Endothelial cell of umbilical vein (primary cell): ENCODE measurements at regions not wholly inside any gene's neighbourhood (a gene's known extent, or its start where the extent isn't known, plus 50 kb on each side); places are given as distances from the start of the nearest gene placed in this dataset.

Experiments used
- BruUV-seq: library from RNA; stranded (reverse); fragments of 400-500 nt; replicated peaks from 2 replicates; lab custom pipeline; 2021; lab: Mats Ljungman, UMichigan
- CTCF ChIA-PET: fragments of 300-600, 350-600 bp; sonication (Branson Sonifier 250); formaldehyde crosslinking; loops from one replicate; lab custom pipeline; 2021; ENCODE audit warnings: antibody characterized with exemption, inconsistent platforms; lab: Charles Lee
- POLR2A ChIA-PET: fragments of 300-600, 350-600 bp; sonication (Branson Sonifier 250); formaldehyde crosslinking; loops from one replicate; lab custom pipeline; 2021; ENCODE audit warnings: antibody characterized with exemption, inconsistent platforms; lab: Charles Lee
- DNase-seq: peaks from one replicate; pipeline ENCODE4 v3.0.0-alpha.2; 2011; ENCODE audit warnings: low read depth, low spot score
- FAIRE-seq: peaks from 2 replicates; lab custom pipeline; 2011; peaks lifted over from hg19 to GRCh38; lab: Jason Lieb, UNC
- H2AFZ ChIP-seq: 2 replicates; pipeline ENCODE4 v1.6.0; 2012; ENCODE audit warnings: low read depth, low read length, control low read depth, inconsistent platforms
- H3K27ac ChIP-seq: 2 replicates; pipeline ENCODE4 v1.5.1; 2011; ENCODE audit warnings: low read depth, mild to moderate bottlenecking, control low read depth, low read length, moderate library complexity; ENCODE audit not compliant: insufficient read depth
- H3K27me3 ChIP-seq, 2 experiments: 2 replicates each; pipeline versions ENCODE4 v1.6.0 to v1.6.1; 2011; ENCODE audit warnings: low read length in 2 of 2, mixed read lengths in 1 of 2; ENCODE audit not compliant: control insufficient read depth in 2 of 2, insufficient read depth in 2 of 2
- H3K36me3 ChIP-seq, 2 experiments: 2 replicates in 1 of 2; 3 replicates in 1 of 2; pipeline ENCODE4 v1.5.1; 2011; ENCODE audit warnings: low read length in 2 of 2, mild to moderate bottlenecking in 1 of 2, moderate library complexity in 1 of 2; ENCODE audit not compliant: control insufficient read depth in 2 of 2, insufficient read depth in 2 of 2; ENCODE audit errors: extremely low read depth in 1 of 2
- H3K4me1 ChIP-seq: 3 replicates; pipeline ENCODE4 v1.5.1; 2011; ENCODE audit warnings: mild to moderate bottlenecking, low read length; ENCODE audit not compliant: control insufficient read depth, insufficient read depth; ENCODE audit errors: extremely low read depth
- H3K4me2 ChIP-seq: 2 replicates; pipeline ENCODE4 v1.6.1; 2011; ENCODE audit warnings: low read length, control low read depth, mixed read lengths; ENCODE audit not compliant: insufficient read depth
- H3K4me3 ChIP-seq, 3 experiments: fragments of 200-600 bp in 1 of 3; sonication (generic), shearing (Covaris generic) in 1 of 3; replicated peaks in 1 of 3; 2 replicates each; pipeline ENCODE4 v1.5.1; 2011 to 2016; ENCODE audit warnings: control low read depth in 3 of 3, low read length in 3 of 3, mild to moderate bottlenecking in 2 of 3, inconsistent platforms in 1 of 3, low read depth in 1 of 3, moderate library complexity in 1 of 3; ENCODE audit not compliant: insufficient read depth in 1 of 3
- H3K79me2 ChIP-seq: 2 replicates; pipeline ENCODE4 v1.6.0; 2012; ENCODE audit warnings: low read length, inconsistent platforms; ENCODE audit not compliant: control insufficient read depth, insufficient read depth
- H3K9ac ChIP-seq: replicated peaks from 2 replicates; pipeline ENCODE3; 2011; ENCODE audit warnings: low read length, control low read depth; ENCODE audit not compliant: insufficient read depth; ENCODE audit errors: extremely low read depth
- H3K9me1 ChIP-seq: replicated peaks from 3 replicates; pipeline ENCODE4 v1.6.0; 2011; ENCODE audit warnings: mild to moderate bottlenecking, low read length; ENCODE audit not compliant: control insufficient read depth, insufficient read depth; ENCODE audit errors: extremely low read depth
- H3K9me3 ChIP-seq: replicated peaks from 2 replicates; pipeline ENCODE4 v1.5.1; 2012; ENCODE audit warnings: low read length, inconsistent platforms; ENCODE audit not compliant: control insufficient read depth, insufficient read depth
- H4K20me1 ChIP-seq: replicated peaks from 2 replicates; pipeline ENCODE3; 2011; ENCODE audit warnings: mild to moderate bottlenecking, low read length; ENCODE audit not compliant: control insufficient read depth, insufficient read depth; ENCODE audit errors: extremely low read depth
- EZH2 ChIP-seq: IDR thresholded peaks from 2 replicates; pipeline ENCODE4 v1.6.1; 2012; ENCODE audit warnings: borderline replicate concordance, low read depth, mild to moderate bottlenecking, moderate library complexity, low read length, inconsistent platforms; ENCODE audit not compliant: severe bottlenecking
- FOS ChIP-seq: IDR thresholded peaks from 2 replicates; pipeline ENCODE4 v1.6.1; 2011; ENCODE audit warnings: mild to moderate bottlenecking, low read length, moderate library complexity, borderline replicate concordance; ENCODE audit not compliant: insufficient read depth
- GATA2 ChIP-seq: IDR thresholded peaks from 2 replicates; pipeline ENCODE4 v1.7.0; 2011; ENCODE audit warnings: low read depth, mild to moderate bottlenecking, moderate library complexity, mixed read lengths, low read length; ENCODE audit not compliant: insufficient read length, insufficient read depth
- JUN ChIP-seq: IDR thresholded peaks from 2 replicates; pipeline ENCODE4 v1.6.1; 2011; ENCODE audit warnings: borderline replicate concordance, low read depth; ENCODE audit not compliant: insufficient read length, insufficient read depth
- MYC ChIP-seq: IDR thresholded peaks from one replicate; pipeline ENCODE4 v1.6.1; 2011; ENCODE audit warnings: mild to moderate bottlenecking, low read depth, low read length
- POLR2A ChIP-seq: IDR thresholded peaks from 2 replicates; pipeline ENCODE4 v1.6.1; 2012; ENCODE audit warnings: low read depth, mild to moderate bottlenecking, control low read depth, low read length
- POLR2AphosphoS5 ChIP-seq: IDR thresholded peaks from 2 replicates; pipeline ENCODE4 v1.6.1; 2012; ENCODE audit warnings: low read depth, mild to moderate bottlenecking, control low read depth, low read length, moderate library complexity; ENCODE audit not compliant: insufficient read depth
- dilution Hi-C: fragments of 300-500 bp; cut with MboI; formaldehyde crosslinking; loops from one replicate; pipeline ENCODE4 v1.15.0; 2019; ENCODE audit warnings: low sequenced_read_pairs; ENCODE audit not compliant: extremely low pct_ligation_motif_present
- intact Hi-C: fragments of 100-400 bp; cut with micrococcal nuclease; formaldehyde crosslinking; loops from one replicate; pipeline ENCODE4 v1.10.0; 2022
- TF ChIP-seq, protein P1 (sequence below), 2 donors: IDR thresholded peaks; 1 replicate in 1 of 2; 2 replicates in 1 of 2; pipeline ENCODE4 v1.5.1; 2011; ENCODE audit warnings: low read length in 2 of 2, mild to moderate bottlenecking in 2 of 2, moderate library complexity in 2 of 2, control low read depth in 1 of 2, inconsistent platforms in 1 of 2, low read depth in 1 of 2; ENCODE audit not compliant: insufficient read depth in 1 of 2; ENCODE audit errors: extremely low read depth in 1 of 2
- TF ChIP-seq, protein P2 (sequence below): IDR thresholded peaks from 2 replicates; pipeline ENCODE4 v1.6.1; 2011; ENCODE audit not compliant: insufficient read depth, insufficient read length

DNA sequence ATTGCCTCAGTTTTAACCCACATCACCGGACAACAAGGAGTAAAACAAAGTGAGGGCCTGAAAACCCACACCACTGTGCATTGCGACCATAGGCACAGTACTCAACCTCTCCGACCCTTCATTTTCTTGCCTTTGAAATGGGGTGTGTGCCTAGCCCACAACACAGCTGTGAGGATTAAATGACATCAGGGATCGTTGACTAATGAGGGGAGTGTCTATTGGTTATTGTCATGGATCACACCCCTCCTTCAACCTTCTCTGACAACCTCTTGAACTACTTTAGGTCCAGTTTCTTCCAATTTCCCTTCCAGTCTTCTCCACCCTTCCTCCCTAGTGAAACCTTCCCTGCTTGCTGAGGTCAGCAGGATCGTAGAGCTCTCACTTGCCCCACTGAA lies 89.5 kb downstream of the HES1 start:
- no peaks in the 10 kb centered on the region for H3K9me3 ChIP-seq
- POLR2A ChIA-PET = no interaction called here
- no TSS peak for BruUV-seq
- H3K4me1 ChIP-seq = no peaks in the 10 kb centered on the region
- no peaks in the 10 kb centered on the region for H4K20me1 ChIP-seq
- no peak overlapping the region for H3K4me3 ChIP-seq
- no peak overlapping the region for H3K27ac ChIP-seq
- CTCF ChIA-PET = no interaction called here
- H3K9me1 ChIP-seq = no peaks in the 10 kb centered on the region
- peaks cover 10 to 11% of the 10 kb centered on the region in 2 experiments for H3K27me3 ChIP-seq
- DNase-seq (no peak), FAIRE-seq (no peak)
- H3K9ac ChIP-seq = no peak overlapping the region
- dilution Hi-C loops = no loop called here
- no peak for TF ChIP-seq POLR2AphosphoS5
- TF ChIP-seq FOS = no peak
- no peak for TF ChIP-seq EZH2
- TF ChIP-seq, protein P1, sequence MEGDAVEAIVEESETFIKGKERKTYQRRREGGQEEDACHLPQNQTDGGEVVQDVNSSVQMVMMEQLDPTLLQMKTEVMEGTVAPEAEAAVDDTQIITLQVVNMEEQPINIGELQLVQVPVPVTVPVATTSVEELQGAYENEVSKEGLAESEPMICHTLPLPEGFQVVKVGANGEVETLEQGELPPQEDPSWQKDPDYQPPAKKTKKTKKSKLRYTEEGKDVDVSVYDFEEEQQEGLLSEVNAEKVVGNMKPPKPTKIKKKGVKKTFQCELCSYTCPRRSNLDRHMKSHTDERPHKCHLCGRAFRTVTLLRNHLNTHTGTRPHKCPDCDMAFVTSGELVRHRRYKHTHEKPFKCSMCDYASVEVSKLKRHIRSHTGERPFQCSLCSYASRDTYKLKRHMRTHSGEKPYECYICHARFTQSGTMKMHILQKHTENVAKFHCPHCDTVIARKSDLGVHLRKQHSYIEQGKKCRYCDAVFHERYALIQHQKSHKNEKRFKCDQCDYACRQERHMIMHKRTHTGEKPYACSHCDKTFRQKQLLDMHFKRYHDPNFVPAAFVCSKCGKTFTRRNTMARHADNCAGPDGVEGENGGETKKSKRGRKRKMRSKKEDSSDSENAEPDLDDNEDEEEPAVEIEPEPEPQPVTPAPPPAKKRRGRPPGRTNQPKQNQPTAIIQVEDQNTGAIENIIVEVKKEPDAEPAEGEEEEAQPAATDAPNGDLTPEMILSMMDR (IDR thresholded peaks at IDR 0.05; ENCODE audit: extremely low read depth in 1 of 2, insufficient read depth in 1 of 2, low read depth in 1 of 2, low read length in 2 of 2) = no peak
- no peak for TF ChIP-seq GATA2
- TF ChIP-seq, protein P2, sequence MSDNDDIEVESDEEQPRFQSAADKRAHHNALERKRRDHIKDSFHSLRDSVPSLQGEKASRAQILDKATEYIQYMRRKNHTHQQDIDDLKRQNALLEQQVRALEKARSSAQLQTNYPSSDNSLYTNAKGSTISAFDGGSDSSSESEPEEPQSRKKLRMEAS = no peak
- no peak for TF ChIP-seq POLR2A
- no peak for TF ChIP-seq MYC
- TF ChIP-seq JUN = no peak
- no peaks in the 10 kb centered on the region for H3K79me2 ChIP-seq
- no peak overlapping the region for H3K4me2 ChIP-seq
- H2AFZ ChIP-seq = no peak overlapping the region
- intact Hi-C loops = no loop called here
- H3K36me3 ChIP-seq = no peaks in the 10 kb centered on the region
